Inflammatory macrophage (primary cell): ENCODE measurements at regions not wholly inside any gene's neighbourhood (a gene's known extent, or its start where the extent isn't known, plus 50 kb on each side); places are given as distances from the start of the nearest gene placed in this dataset.
"Not testable (repeated sequence)": the region's sequence is repeated elsewhere in the genome, so short reads cannot be mapped to it uniquely, and the experiment has no call there.

Experiments
- DNase-seq, 2 donors: peaks; one replicate each; pipeline ENCODE4 v3.0.0-alpha.2; 2020 to 2022

GRCh38 chr6:119527231-119527578 is 177.6 kb upstream of the MAN1A1 start:
- no peak for DNase-seq

- DNase-seq = no peak
These were observed 177.1 kb upstream of the MAN1A1 start for GRCh38 chr6:119526561-119527230.

- DNase-seq = no peak
These were observed 174.8 kb upstream of the MAN1A1 start for GRCh38 chr6:119524410-119524809.

GRCh38 chr6:119523556-119523955 is 174.0 kb upstream of the MAN1A1 start:
- no peak for DNase-seq

GRCh38 chr6:119521251-119521650 is 171.7 kb upstream of the MAN1A1 start:
- no peak for DNase-seq

GRCh38 chr6:119517428-119517827 is 167.9 kb upstream of the MAN1A1 start:
- DNase-seq = no peak

- DNase-seq = no peak
These were observed 164.8 kb upstream of the MAN1A1 start for GRCh38 chr6:119514345-119514744.

GRCh38 chr6:119511024-119511423 is 161.5 kb upstream of the MAN1A1 start:
- no peak for DNase-seq

- DNase-seq = no peak
These were observed 160.7 kb upstream of the MAN1A1 start for GRCh38 chr6:119510246-119510645.

GRCh38 chr6:119506631-119507174 is 157.1 kb upstream of the MAN1A1 start:
- no peak for DNase-seq

GRCh38 chr6:119501798-119502483 is 152.4 kb upstream of the MAN1A1 start:
- no peak for DNase-seq

- no peak for DNase-seq
These were observed 150.2 kb upstream of the MAN1A1 start for GRCh38 chr6:119499797-119500196.

- DNase-seq = no peak
These were observed 148.6 kb upstream of the MAN1A1 start for GRCh38 chr6:119497988-119498727.

- DNase-seq = no peak
These were observed 145.7 kb upstream of the MAN1A1 start for GRCh38 chr6:119495230-119495683.

- no peak for DNase-seq
These were observed 144.4 kb upstream of the MAN1A1 start for GRCh38 chr6:119493980-119494379.

GRCh38 chr6:119491112-119491511 is 141.6 kb upstream of the MAN1A1 start:
- DNase-seq = not testable (repeated sequence)

GRCh38 chr6:119490050-119490449 is 140.5 kb upstream of the MAN1A1 start:
- DNase-seq = not testable (repeated sequence)

GRCh38 chr6:119484598-119484997 is 135.0 kb upstream of the MAN1A1 start:
- DNase-seq = no peak

GRCh38 chr6:119483908-119484307 is 134.3 kb upstream of the MAN1A1 start:
- DNase-seq = no peak

GRCh38 chr6:119482850-119483285 is 133.3 kb upstream of the MAN1A1 start:
- DNase-seq = no peak

GRCh38 chr6:119481976-119482375 is 132.4 kb upstream of the MAN1A1 start:
- DNase-seq = no peak

- no peak for DNase-seq
These were observed 131.5 kb upstream of the MAN1A1 start for GRCh38 chr6:119480961-119481497.
